ENCODE measurements at regions not wholly inside any gene's neighbourhood (a gene's known extent, or its start where the extent isn't known, plus 50 kb on each side); places are given as distances from the start of the nearest gene placed in this dataset.
A peak's percentile ranks its signal among the peaks of the same experiment; 100 is the strongest.

GRCh38 chr1:240001177-240001740, 90.4 kb upstream of the FMN2 start:
- no peak for DNase-seq

- DNase-seq: no peak
These were observed 87.5 kb upstream of the FMN2 start for GRCh38 chr1:240004086-240004749.

GRCh38 chr1:240005997-240006650, 85.6 kb upstream of the FMN2 start:
- no peak for DNase-seq

GRCh38 chr1:240008298-240008697, 83.4 kb upstream of the FMN2 start:
- DNase-seq: no peak

- no peak for DNase-seq
These were observed 77.6 kb upstream of the FMN2 start for GRCh38 chr1:240014051-240014450.

- no peak for DNase-seq
These were observed 73.1 kb upstream of the FMN2 start for GRCh38 chr1:240018617-240019016.

GRCh38 chr1:240019524-240019923, 72.2 kb upstream of the FMN2 start:
- DNase-seq: no peak

- DNase-seq: no peak
These were observed 70.8 kb upstream of the FMN2 start for GRCh38 chr1:240020871-240021270.

- no peak for DNase-seq
These were observed 70.0 kb upstream of the FMN2 start for GRCh38 chr1:240021709-240022108.

GRCh38 chr1:240027059-240027462, 64.6 kb upstream of the FMN2 start:
- peak; percentile 66 for DNase-seq

GRCh38 chr1:240029418-240029817, 62.3 kb upstream of the FMN2 start:
- DNase-seq: no peak

GRCh38 chr1:240030236-240030635, 61.4 kb upstream of the FMN2 start:
- DNase-seq: no peak

- no peak for DNase-seq
These were observed 60.7 kb upstream of the FMN2 start for GRCh38 chr1:240031009-240031408.

GRCh38 chr1:240031414-240031813, 60.3 kb upstream of the FMN2 start:
- DNase-seq: no peak

GRCh38 chr1:240033406-240033805, 58.3 kb upstream of the FMN2 start:
- DNase-seq: no peak

GRCh38 chr1:240036526-240036925, 55.2 kb upstream of the FMN2 start:
- DNase-seq: no peak
